ENCODE measurements at regions not wholly inside any gene's neighbourhood (a gene's known extent, or its start where the extent isn't known, plus 50 kb on each side); places are given as distances from the start of the nearest gene placed in this dataset.
"Not testable (repeated sequence)": the region's sequence is repeated elsewhere in the genome, so short reads cannot be mapped to it uniquely, and the experiment has no call there.

GRCh38 chr4:23084559-23085248 is 392.0 kb downstream of the GBA3 start:
- Histone ChIP-seq H3K4me1 (no peaks in the 10 kb centered on the region), H3K36me3 (no peaks in the 10 kb centered on the region), H3K27ac (no peak overlapping the region), H3K4me3 (no peak overlapping the region), H3K9me3 (no peaks in the 10 kb centered on the region), H3K27me3 (ENCODE audit: low read depth) (no peaks in the 10 kb centered on the region)
- ATAC-seq: no peak
- intact Hi-C loops (cut with DNase I): no loop called here
- DNase-seq: no peak
- TF ChIP-seq, protein P1, sequence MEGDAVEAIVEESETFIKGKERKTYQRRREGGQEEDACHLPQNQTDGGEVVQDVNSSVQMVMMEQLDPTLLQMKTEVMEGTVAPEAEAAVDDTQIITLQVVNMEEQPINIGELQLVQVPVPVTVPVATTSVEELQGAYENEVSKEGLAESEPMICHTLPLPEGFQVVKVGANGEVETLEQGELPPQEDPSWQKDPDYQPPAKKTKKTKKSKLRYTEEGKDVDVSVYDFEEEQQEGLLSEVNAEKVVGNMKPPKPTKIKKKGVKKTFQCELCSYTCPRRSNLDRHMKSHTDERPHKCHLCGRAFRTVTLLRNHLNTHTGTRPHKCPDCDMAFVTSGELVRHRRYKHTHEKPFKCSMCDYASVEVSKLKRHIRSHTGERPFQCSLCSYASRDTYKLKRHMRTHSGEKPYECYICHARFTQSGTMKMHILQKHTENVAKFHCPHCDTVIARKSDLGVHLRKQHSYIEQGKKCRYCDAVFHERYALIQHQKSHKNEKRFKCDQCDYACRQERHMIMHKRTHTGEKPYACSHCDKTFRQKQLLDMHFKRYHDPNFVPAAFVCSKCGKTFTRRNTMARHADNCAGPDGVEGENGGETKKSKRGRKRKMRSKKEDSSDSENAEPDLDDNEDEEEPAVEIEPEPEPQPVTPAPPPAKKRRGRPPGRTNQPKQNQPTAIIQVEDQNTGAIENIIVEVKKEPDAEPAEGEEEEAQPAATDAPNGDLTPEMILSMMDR (IDR thresholded peaks at IDR 0.05): no peak

GRCh38 chr4:23083391-23083790 is 390.7 kb downstream of the GBA3 start:
- DNase-seq (no peak), ATAC-seq (no peak)
- Histone ChIP-seq H3K36me3 (no peaks in the 10 kb centered on the region), H3K27me3 (ENCODE audit: low read depth) (no peaks in the 10 kb centered on the region), H3K4me1 (no peaks in the 10 kb centered on the region), H3K27ac (no peak overlapping the region), H3K9me3 (no peaks in the 10 kb centered on the region), H3K4me3 (no peak overlapping the region)
- intact Hi-C loops (cut with DNase I): no loop called here
- TF ChIP-seq, protein P1 (IDR thresholded peaks at IDR 0.05): no peak

- ATAC-seq: not testable (repeated sequence)
These were observed 387.4 kb downstream of the GBA3 start for GRCh38 chr4:23080171-23080570.

DNA sequence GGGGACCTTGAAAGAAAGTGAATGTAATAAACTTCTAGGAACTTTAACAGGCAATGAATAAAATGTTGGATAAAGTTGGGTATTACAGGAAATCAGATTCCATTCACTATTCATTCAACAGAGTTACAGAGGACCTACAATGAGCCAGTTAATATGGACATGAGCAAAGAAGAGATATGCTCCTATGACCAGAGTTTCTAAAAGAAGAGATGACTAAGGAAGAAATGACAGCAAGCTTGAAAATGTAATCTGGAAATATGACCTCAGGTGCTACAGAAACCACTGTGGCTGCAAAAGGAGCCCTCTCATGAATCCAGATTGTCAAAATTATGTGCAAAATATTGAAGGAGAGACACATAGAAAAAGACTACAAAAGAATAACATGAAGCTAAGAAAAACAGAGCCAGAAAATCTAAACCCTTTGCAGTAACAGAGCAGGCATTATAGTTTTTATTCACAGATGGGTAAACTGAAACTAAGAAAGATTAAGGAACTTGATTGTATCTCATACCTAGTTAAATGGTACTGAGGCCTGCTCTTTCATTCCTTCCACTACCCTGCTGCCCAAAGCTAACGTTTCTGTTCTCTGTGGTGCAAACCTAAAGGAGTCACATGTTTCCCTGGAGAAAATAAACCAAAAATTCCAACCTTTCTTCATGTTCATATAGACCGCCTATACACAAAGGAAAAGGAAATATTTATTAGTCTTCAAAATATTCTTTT is 378.3 kb downstream of the GBA3 start:
- H3K27me3 ChIP-seq (ENCODE audit: low read depth): no peaks in the 10 kb centered on the region
- no peak overlapping the region for H3K4me3 ChIP-seq
- DNase-seq: no peak
- H3K4me1 ChIP-seq: no peaks in the 10 kb centered on the region
- no peak overlapping the region for H3K27ac ChIP-seq
- no peaks in the 10 kb centered on the region for H3K36me3 ChIP-seq
- no peak for ATAC-seq
- intact Hi-C loops (cut with DNase I): no loop called here
- H3K9me3 ChIP-seq: no peaks in the 10 kb centered on the region
- TF ChIP-seq, protein P1 (IDR thresholded peaks at IDR 0.05): no peak

More at GRCh38 chr4:23080171-23080570, 387.4 kb downstream of the GBA3 start:
- intact Hi-C loops (cut with DNase I); H3K9me3 ChIP-seq; H3K27ac ChIP-seq; DNase-seq; H3K4me1 ChIP-seq; H3K4me3 ChIP-seq; H3K27me3 ChIP-seq (ENCODE audit: low read depth); H3K36me3 ChIP-seq: not testable (repeated sequence)

- ATAC-seq (no peak), DNase-seq (no peak)
- no peaks in the 10 kb centered on the region for H3K9me3 ChIP-seq
- TF ChIP-seq, protein P1 (IDR thresholded peaks at IDR 0.05): no peak
- H3K27me3 ChIP-seq (ENCODE audit: low read depth): no peaks in the 10 kb centered on the region
- H3K27ac ChIP-seq: no peak overlapping the region
- no peak overlapping the region for H3K4me3 ChIP-seq
- intact Hi-C loops (cut with DNase I): no loop called here
- H3K4me1 ChIP-seq: no peaks in the 10 kb centered on the region
- no peaks in the 10 kb centered on the region for H3K36me3 ChIP-seq
These were observed 376.0 kb downstream of the GBA3 start for GRCh38 chr4:23068756-23069155.

DNA sequence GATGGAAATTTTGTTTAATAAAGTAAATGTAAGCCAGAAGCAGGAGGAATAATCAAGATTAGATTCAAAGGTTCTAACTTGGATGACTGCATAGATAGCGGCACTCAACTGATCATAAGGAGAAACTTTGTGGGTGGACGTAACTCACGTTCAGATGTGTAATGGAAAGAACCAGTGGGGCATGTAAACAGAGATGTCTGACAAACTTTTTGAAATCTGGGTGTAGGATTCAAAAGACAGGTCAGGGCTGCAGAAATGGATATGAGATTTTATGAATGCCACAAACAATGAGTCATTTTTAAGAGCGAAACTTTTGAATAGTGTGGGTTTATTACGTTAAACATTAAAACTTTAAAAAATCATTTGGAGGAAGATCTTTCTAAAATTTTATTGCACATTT is 375.6 kb downstream of the GBA3 start:
- Histone ChIP-seq H3K27ac (no peak overlapping the region), H3K27me3 (ENCODE audit: low read depth) (no peaks in the 10 kb centered on the region), H3K4me3 (no peak overlapping the region), H3K36me3 (no peaks in the 10 kb centered on the region), H3K4me1 (no peaks in the 10 kb centered on the region), H3K9me3 (no peaks in the 10 kb centered on the region)
- DNase-seq (no peak), ATAC-seq (no peak)
- TF ChIP-seq, protein P1 (IDR thresholded peaks at IDR 0.05): no peak
- intact Hi-C loops (cut with DNase I): no loop called here
